OCI-LY1 (cell line): ENCODE measurements at regions not wholly inside any gene's neighbourhood (a gene's known extent, or its start where the extent isn't known, plus 50 kb on each side); places are given as distances from the start of the nearest gene placed in this dataset.

Experiments used
- H2AFZ ChIP-seq: fragments of 200-600 bp; sonication (generic), shearing (Covaris generic); 2 replicates; pipeline ENCODE4 v1.6.0; 2014; ENCODE audit warnings: antibody characterized with exemption, mild to moderate bottlenecking, low read length
- H3F3A ChIP-seq: fragments of 200-600 bp; sonication (generic), shearing (Covaris generic); 2 replicates; pipeline ENCODE4 v1.6.0; 2014; ENCODE audit warnings: mild to moderate bottlenecking, antibody characterized with exemption, low read length, moderate library complexity; ENCODE audit not compliant: insufficient read depth
- H3K27ac ChIP-seq: fragments of 200-600 bp; sonication (generic); 2 replicates; pipeline ENCODE4 v1.5.1; 2014; ENCODE audit warnings: low read length, mixed run types, mild to moderate bottlenecking, low read depth; ENCODE audit not compliant: poor library complexity, severe bottlenecking
- H3K27me3 ChIP-seq: fragments of 200-600 bp; sonication (generic); 2 replicates; pipeline ENCODE4 v1.6.0; 2014; ENCODE audit warnings: antibody characterized with exemption, mild to moderate bottlenecking, low read length, moderate library complexity; ENCODE audit not compliant: insufficient read depth
- H3K36me3 ChIP-seq: fragments of 200-600 bp; sonication (generic); 2 replicates; pipeline ENCODE4 v1.6.1; 2014; ENCODE audit warnings: mild to moderate bottlenecking, antibody characterized with exemption, low read length, moderate library complexity, mixed read lengths; ENCODE audit not compliant: insufficient read depth
- H3K4me1 ChIP-seq: fragments of 200-600 bp; sonication (generic); 2 replicates; pipeline ENCODE4 v1.5.1; 2014; ENCODE audit warnings: mild to moderate bottlenecking, low read length, moderate library complexity; ENCODE audit not compliant: insufficient read depth, severe bottlenecking
- H3K4me2 ChIP-seq: fragments of 200-600 bp; sonication (generic), shearing (Covaris generic); 2 replicates; pipeline ENCODE4 v1.6.1; 2014; ENCODE audit warnings: low read length
- H3K4me3 ChIP-seq: fragments of 200-600 bp; sonication (generic); 2 replicates; pipeline ENCODE4 v1.5.1; 2014; ENCODE audit warnings: low read length, low read depth, mild to moderate bottlenecking, mixed read lengths; ENCODE audit not compliant: poor library complexity, severe bottlenecking
- H3K79me2 ChIP-seq: fragments of 200-600 bp; shearing (Covaris generic); 2 replicates; pipeline ENCODE4 v1.6.1; 2016; ENCODE audit warnings: mixed run types, low read length, mixed read lengths; ENCODE audit not compliant: insufficient read depth
- H3K9ac ChIP-seq: fragments of 200-600 bp; sonication (generic), shearing (Covaris generic); 2 replicates; pipeline ENCODE4 v1.6.1; 2014; ENCODE audit warnings: mild to moderate bottlenecking, low read length, mixed read lengths
- H3K9me2 ChIP-seq: fragments of 200-600 bp; sonication (generic), shearing (Covaris generic); 2 replicates; pipeline ENCODE4 v1.6.1; 2014; ENCODE audit warnings: low read depth, mild to moderate bottlenecking, low read length, mixed read lengths
- H3K9me3 ChIP-seq: fragments of 200-600 bp; shearing (Covaris generic); 2 replicates; pipeline ENCODE4 v1.6.1; 2014; ENCODE audit warnings: low read length, mixed read lengths
- H4K20me1 ChIP-seq: fragments of 200-600 bp; sonication (generic), shearing (Covaris generic); 2 replicates; pipeline ENCODE4 v1.6.0; 2016; ENCODE audit warnings: mild to moderate bottlenecking, low read length; ENCODE audit not compliant: insufficient read depth
- CTCF ChIP-seq: fragments of 200-600 bp; sonication (generic), shearing (Covaris generic); IDR thresholded peaks from 2 replicates; pipeline ENCODE4 v1.5.1; 2017; ENCODE audit warnings: mild to moderate bottlenecking, antibody characterized with exemption, low read length, moderate library complexity, mixed read lengths
- EZH2 ChIP-seq: fragments of 200-600 bp; sonication (generic), shearing (Covaris generic); IDR thresholded peaks from 2 replicates; pipeline ENCODE4 v1.8.0; 2017; ENCODE audit warnings: borderline replicate concordance, mixed run types, mild to moderate bottlenecking, antibody characterized with exemption, low read length, moderate library complexity, mixed read lengths

GRCh38 chr9:113721856-113722255 is 154.3 kb upstream of the ZNF618 start:
- no peak overlapping the region for H2AFZ ChIP-seq
- no peaks in the 10 kb centered on the region for H3K9me2 ChIP-seq
- no peaks in the 10 kb centered on the region for H3K27me3 ChIP-seq
- no peaks in the 10 kb centered on the region for H3K4me1 ChIP-seq
- H3K79me2 ChIP-seq, result no peaks in the 10 kb centered on the region
- no peaks in the 10 kb centered on the region for H3K9me3 ChIP-seq
- no peaks in the 10 kb centered on the region for H3F3A ChIP-seq
- H3K36me3 ChIP-seq, result no peaks in the 10 kb centered on the region
- no peak overlapping the region for H3K4me2 ChIP-seq
- H3K27ac ChIP-seq, result no peak overlapping the region
- no peak overlapping the region for H3K4me3 ChIP-seq
- no peaks in the 10 kb centered on the region for H4K20me1 ChIP-seq
- no peak for TF ChIP-seq EZH2
- TF ChIP-seq CTCF, result no peak
- no peak overlapping the region for H3K9ac ChIP-seq

- Histone ChIP-seq H3K4me2 (no peak overlapping the region), H4K20me1 (no peaks in the 10 kb centered on the region), H3K9me3 (no peaks in the 10 kb centered on the region), H3K36me3 (no peaks in the 10 kb centered on the region), H3K4me3 (no peak overlapping the region), H3K9me2 (no peaks in the 10 kb centered on the region), H2AFZ (no peak overlapping the region), H3K27me3 (no peaks in the 10 kb centered on the region), H3K9ac (no peak overlapping the region), H3K4me1 (no peaks in the 10 kb centered on the region), H3K79me2 (no peaks in the 10 kb centered on the region), H3F3A (no peaks in the 10 kb centered on the region), H3K27ac (no peak overlapping the region)
- no peak for TF ChIP-seq EZH2
- no peak for TF ChIP-seq CTCF
These were observed 151.9 kb upstream of the ZNF618 start for GRCh38 chr9:113724202-113724601.

GRCh38 chr9:113728989-113729388 is 147.1 kb upstream of the ZNF618 start:
- no peak overlapping the region for H2AFZ ChIP-seq
- 0 out of 2 replicates have a peak, but pooled peaks cover 4% of the 10 kb centered on the region for H3K9me3 ChIP-seq
- no peak for TF ChIP-seq EZH2
- no peak for TF ChIP-seq CTCF
- H3K4me3 ChIP-seq, result no peak overlapping the region
- no peaks in the 10 kb centered on the region for H3K9me2 ChIP-seq
- H3K9ac ChIP-seq, result no peak overlapping the region
- no peaks in the 10 kb centered on the region for H3K4me1 ChIP-seq
- H3K27ac ChIP-seq, result no peak overlapping the region
- H3K27me3 ChIP-seq, result no peaks in the 10 kb centered on the region
- H4K20me1 ChIP-seq, result no peaks in the 10 kb centered on the region
- H3F3A ChIP-seq, result no peaks in the 10 kb centered on the region
- H3K4me2 ChIP-seq, result no peak overlapping the region
- H3K79me2 ChIP-seq, result no peaks in the 10 kb centered on the region
- no peaks in the 10 kb centered on the region for H3K36me3 ChIP-seq
